ENCODE measurements at regions not wholly inside any gene's neighbourhood (a gene's known extent, or its start where the extent isn't known, plus 50 kb on each side); places are given as distances from the start of the nearest gene placed in this dataset.

DNA sequence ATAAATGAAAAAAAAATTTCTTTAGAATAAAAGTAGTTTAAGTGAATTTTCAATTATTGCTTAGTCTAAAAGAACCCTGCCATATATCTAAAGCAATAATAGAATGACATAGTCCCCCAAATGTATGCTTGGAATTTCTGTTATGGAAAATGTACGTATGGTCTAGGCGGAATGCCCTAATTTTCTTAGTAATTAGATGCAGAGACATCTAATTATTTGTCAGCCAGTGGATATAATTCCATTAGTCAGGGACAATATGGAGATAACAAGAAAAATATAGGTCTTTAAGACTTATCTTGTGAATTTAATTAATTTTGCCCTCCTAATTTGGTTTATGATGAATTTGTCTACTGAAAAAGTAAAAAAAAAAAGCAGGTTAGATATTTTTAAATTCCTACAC is 460.9 kb upstream of the SOX11 start:
- no peak overlapping the region for H3K4me3 ChIP-seq
- H3K27ac ChIP-seq: no peak overlapping the region

- no peak overlapping the region for H3K27ac ChIP-seq
- no peak overlapping the region for H3K4me3 ChIP-seq
These were observed 457.6 kb upstream of the SOX11 start for GRCh38 chr2:5234563-5234962.

DNA sequence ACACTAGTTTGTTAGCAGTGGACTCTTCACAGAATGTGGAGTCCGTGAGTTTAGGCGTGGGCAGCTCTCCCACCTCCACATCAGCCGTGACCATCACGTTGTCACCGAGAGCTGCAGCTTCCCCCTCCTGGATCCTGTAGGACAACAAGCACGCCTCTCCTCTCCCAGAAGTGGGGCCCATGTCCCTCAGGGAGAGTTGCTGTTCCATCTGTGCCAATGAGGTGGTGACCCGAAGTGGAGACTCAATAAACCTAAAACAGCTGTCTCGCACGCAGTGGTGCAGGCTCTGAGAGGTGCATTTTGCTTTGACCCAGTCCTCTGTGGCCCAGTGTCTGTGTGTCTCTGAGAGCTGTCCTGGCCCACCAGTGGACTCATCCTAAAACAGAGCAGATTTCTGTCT is 456.5 kb upstream of the SOX11 start:
- H3K4me3 ChIP-seq: no peak overlapping the region

DNA sequence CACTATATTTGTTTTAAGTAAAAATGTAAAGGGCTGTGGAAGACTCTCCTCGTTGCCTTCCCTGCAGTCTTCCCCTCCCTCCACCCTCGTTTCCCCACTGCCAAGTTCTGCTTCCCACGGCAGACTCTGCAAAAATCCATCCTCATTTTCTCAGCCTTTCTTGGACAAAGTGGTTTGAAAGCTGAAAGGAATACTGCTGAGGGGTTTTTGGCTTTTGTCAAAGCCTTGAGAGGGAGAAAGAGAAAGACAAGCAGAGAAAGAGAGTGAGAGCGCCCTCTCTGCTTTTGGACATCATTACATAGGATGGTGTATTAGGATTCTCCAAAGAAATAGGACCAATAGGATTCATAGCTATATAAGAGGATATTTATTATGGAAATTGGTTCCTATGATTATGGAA is 455.9 kb upstream of the SOX11 start:
- Histone ChIP-seq H3K4me3 (no peak overlapping the region), H3K27ac (no peak overlapping the region)

More for the DNA sequence above, 456.5 kb upstream of the SOX11 start:
- H3K27ac ChIP-seq: no peak overlapping the region

DNA sequence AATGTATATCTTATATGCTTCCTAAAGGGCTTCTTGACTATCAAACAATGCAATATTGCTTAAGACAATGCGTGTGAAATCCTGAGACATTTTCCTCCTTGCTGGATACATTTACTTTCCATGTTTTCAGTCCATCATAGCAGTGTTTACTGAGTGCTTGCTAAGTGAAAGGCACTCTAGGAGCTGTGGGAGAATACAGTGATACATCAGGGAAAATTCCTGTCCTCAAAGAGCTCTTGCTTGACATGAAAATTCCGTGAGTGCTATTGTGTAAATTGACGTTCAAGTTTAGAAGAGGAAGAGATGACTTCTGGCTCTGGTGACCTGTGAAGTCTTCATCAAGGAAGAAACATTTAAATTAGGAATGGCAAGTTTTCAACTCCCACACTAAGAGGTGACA is 449.4 kb upstream of the SOX11 start:
- Histone ChIP-seq H3K4me3 (no peak overlapping the region), H3K27ac (no peak overlapping the region)

DNA sequence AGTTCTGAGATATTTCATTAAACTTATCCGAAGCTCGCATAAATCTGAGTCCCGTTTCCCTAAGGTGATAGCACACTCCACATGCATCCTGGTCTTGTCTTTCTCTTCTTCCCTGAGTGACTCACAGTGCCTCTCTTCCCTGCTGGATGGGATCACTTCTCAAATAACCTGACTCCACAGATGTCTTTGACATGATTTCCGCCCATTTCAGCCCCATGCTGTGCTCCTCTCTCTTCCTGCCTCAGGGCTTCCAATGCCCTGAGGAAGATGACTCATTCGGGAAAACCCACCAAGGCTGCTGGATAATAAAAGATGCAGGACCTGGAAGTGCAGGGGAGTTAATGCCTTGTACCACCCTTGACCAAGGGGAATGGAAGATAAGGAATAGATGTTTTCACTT is 441.7 kb upstream of the SOX11 start:
- H3K4me3 ChIP-seq: no peak overlapping the region
- no peak overlapping the region for H3K27ac ChIP-seq

DNA sequence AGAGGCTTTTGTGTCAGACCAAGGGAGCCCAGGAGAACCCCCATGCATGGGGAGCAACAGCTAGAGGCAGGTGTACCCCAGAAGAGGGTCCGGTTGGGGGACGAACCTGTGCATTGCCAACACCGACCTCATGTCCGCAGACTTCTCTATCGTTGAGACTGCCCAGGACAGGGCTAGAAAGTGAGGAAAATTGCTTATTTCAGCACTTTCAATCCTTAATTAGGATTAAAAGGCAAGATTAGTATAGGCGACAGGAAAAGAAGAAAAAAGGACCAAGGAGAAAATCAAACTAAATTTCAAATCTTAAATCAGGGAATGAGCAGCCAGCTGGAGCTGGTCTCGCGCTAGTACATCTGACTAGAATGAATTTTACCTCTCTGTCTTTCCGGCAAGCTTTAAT is 438.9 kb upstream of the SOX11 start:
- Histone ChIP-seq H3K27ac (no peak overlapping the region), H3K4me3 (no peak overlapping the region)

DNA sequence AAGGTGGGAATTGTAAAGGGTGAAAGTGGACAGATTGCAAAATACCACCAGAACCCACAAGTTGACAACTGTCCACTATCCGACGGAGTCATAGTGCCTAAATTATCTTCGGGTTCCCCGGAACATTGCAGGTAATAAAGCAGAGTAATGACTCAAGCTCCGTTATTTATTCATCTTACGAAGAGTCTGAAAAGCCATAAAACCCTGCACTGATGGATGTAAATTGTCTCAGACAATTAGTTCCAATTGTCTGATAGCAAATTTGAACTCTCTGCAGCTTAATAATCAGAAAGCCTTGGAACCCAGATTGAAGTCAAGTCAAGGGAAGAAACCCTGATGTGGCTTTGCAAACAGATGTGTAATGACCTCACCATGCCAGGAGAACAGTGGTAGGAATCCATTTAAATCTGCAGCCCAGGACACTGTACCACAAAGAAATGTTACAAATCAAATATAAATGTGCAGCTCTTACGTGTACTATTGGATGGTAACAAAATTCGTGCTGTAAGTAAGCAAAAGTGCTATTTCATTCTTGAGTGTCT is 437.3 kb upstream of the SOX11 start:
- H3K4me3 ChIP-seq: no peak overlapping the region
- no peak overlapping the region for H3K27ac ChIP-seq

- Histone ChIP-seq H3K27ac (no peak overlapping the region), H3K4me3 (no peak overlapping the region)
These were observed 428.9 kb upstream of the SOX11 start for GRCh38 chr2:5263291-5263690.

DNA sequence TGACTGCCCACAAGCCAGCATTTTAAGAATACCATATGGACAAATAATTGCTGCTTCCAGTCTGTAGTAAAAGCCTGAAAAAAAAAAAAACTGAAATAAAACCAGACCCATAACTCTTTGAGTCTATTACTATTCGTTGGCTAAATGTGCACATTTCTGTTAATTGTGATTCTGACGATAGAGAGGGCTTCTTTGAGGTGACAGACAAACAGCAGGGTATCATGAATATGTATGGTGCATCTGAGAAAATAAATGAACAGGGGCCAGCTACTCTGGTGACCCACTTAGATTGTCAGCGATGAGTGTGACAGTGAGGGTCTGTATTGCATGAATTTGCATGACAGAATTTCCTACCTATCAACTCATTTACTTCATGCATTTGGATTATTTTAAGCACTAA is 427.8 kb upstream of the SOX11 start:
- Histone ChIP-seq H3K27ac (no peak overlapping the region), H3K4me3 (no peak overlapping the region)

DNA sequence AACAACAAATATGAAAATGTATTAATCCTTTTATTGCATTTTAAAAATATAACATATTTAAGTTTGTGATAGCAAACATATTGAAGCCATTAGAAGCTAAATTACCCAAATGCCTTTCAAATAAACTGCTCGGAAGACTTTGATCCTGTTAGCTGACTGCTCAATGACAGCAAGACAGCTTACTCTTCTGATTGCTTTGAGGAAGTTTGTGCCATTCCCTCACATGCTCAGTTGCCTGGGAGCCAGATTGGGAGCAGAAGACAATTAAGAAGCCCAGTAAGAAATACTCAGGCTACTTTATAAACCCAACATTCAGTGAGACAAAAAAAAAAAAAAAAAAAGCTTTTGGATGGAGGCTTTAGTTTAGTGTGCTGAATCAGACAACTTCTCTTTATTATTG is 407.1 kb upstream of the SOX11 start:
- Histone ChIP-seq H3K4me3 (no peak overlapping the region), H3K27ac (no peak overlapping the region)

GRCh38 chr2:5285872-5286769 is 406.1 kb upstream of the SOX11 start:
- H3K27ac ChIP-seq: no peak overlapping the region
- H3K4me3 ChIP-seq: no peak overlapping the region

GRCh38 chr2:5287558-5288334 is 404.4 kb upstream of the SOX11 start:
- Histone ChIP-seq H3K27ac (no peak overlapping the region), H3K4me3 (no peak overlapping the region)

DNA sequence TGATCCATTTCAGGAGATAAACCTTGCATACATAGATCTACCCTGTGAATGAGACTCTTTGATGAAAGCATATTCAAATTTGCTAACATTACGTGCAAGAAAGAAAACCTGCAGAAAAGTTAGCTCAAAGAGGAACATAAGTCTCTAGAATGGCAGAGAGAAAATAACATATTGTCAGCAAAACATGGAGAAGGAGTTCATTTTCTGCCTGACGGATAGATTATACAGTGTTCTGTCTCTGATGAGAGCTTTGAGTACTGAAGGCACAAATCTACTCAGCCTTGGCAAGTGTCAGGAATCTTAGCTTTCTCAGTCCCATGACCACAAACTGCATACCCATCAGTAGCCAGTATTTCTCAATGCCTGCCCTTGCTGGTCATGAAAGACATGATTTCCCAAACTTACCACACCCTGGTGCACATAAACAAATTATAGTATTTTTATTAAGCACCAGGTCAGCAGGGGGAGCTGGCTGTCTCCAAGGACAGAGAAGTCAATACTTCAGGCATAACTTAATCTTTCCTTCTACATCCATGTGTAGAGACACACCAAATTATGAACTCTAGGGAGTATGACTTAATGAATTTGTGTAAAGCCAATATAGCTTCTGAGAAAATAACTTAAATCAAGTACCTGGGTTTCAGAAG is 401.2 kb upstream of the SOX11 start:
- Histone ChIP-seq H3K4me3 (no peak overlapping the region), H3K27ac (no peak overlapping the region)

- Histone ChIP-seq H3K27ac (no peak overlapping the region), H3K4me3 (no peak overlapping the region)
These were observed 387.5 kb upstream of the SOX11 start for GRCh38 chr2:5304640-5305039.

- H3K4me3 ChIP-seq: no peak overlapping the region
- no peak overlapping the region for H3K27ac ChIP-seq
These were observed 377.1 kb upstream of the SOX11 start for GRCh38 chr2:5315041-5315440.

DNA sequence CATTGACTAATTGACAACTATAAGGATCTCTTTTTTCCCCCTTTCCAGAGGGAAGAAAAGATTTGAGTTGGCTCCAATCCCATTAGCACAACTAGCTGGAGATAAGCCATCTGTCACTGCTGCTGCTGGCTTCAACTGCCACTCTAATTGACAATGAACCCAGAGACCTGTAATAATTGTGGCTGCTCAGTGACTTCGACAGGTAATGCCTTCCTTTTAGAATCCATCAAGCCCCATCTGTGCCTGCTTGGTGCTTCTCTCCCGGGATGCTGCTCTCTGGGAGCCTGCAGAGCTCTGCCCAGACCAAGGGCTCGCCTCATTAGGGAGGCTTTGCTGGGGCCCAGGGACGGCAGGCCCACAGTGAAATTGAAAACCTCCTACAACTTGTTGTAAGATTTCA is 376.7 kb upstream of the SOX11 start:
- Histone ChIP-seq H3K27ac (no peak overlapping the region), H3K4me3 (no peak overlapping the region)

DNA sequence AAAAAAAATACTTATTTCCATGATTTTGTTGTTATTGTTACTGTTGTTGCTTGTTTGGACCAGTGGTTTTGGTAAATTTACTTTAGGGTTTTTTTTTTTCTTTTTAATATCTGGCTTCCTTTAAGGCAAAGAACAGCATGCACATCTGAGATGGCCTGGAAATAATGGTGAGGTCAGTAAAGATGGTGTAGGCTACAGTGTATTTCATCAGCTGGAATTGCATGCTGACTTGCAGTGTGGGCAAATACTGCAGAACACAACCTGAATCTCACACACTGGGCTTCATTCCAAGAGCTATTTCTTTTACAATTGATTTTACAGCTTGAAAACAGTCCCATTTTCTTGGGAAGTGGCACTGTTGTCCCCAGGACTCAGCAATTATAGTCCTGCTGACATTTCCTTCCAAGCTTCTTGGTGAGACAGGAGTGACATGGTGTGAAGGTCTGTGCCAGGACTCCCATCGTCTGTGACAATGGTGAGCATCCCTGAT is 376.1 kb upstream of the SOX11 start:
- no peak overlapping the region for H3K27ac ChIP-seq
- H3K4me3 ChIP-seq: no peak overlapping the region

GRCh38 chr2:5319493-5319892 is 372.7 kb upstream of the SOX11 start:
- no peak overlapping the region for H3K4me3 ChIP-seq
- no peak overlapping the region for H3K27ac ChIP-seq

GRCh38 chr2:5322396-5322795 is 369.8 kb upstream of the SOX11 start:
- Histone ChIP-seq H3K4me3 (no peak overlapping the region), H3K27ac (no peak overlapping the region)
